Left cardiac atrium (tissue), 4 donors: ENCODE measurements at regions not wholly inside any gene's neighbourhood (a gene's known extent, or its start where the extent isn't known, plus 50 kb on each side); places are given as distances from the start of the nearest gene placed in this dataset.

Experiments used
- ATAC-seq, 2 donors: fragments of 200-7000 bp; cut with Tn5 transposase; one replicate each; pipeline ENCODE4 v1.9.1; 2020; ENCODE audit warnings: mild to moderate bottlenecking in 2 of 2, moderate library complexity in 2 of 2
- DNase-seq: peaks from one replicate; pipeline ENCODE4 v3.0.0-alpha.2; 2020
- intact Hi-C, 2 donors: fragments of 100-400 bp; cut with DNase I; formaldehyde crosslinking; loops; one replicate each; pipeline versions ENCODE4 v1.14.1 to v1.15.1; 2022 to 2023
- donor health status: DM: no; HTN: yes; CAD: no.
- donor health status: DM: no; HTN: yes; CAD: no; lungs with severe emphysema.
- donor health status: DM: yes; HTN: yes; CAD: no.
- donor health status: Dilated cardiomyopathy.

DNA sequence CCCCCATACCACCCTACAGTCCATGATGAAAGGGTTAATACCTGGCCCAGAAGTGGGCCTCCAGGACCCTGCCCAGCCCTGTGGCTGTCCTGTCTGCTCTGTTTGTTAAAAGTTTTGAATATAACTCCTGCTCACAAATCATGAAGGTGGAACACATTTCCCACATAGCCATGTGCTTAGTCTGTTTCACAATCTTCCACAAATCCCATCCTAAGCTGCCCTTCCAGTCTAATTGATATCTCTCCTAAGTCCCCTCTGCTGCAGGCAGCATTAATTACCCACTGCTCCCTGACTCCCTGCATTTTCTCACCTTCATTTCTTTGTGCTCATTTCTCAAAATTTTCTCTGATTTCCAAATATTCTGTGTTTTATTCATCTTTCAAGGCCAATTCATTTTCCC is 142.6 kb downstream of the AASDH start:
- DNase-seq (no peak), ATAC-seq (no peak)
- intact Hi-C loops = no loop called here

- no peak for ATAC-seq
- intact Hi-C loops = no loop called here
- DNase-seq = no peak
These were observed 144.2 kb downstream of the AASDH start for GRCh38 chr4:56243107-56243506.

- DNase-seq (no peak), ATAC-seq (no peak)
- intact Hi-C loops = no loop called here
These were observed 145.8 kb downstream of the AASDH start for GRCh38 chr4:56241500-56241899.

DNA sequence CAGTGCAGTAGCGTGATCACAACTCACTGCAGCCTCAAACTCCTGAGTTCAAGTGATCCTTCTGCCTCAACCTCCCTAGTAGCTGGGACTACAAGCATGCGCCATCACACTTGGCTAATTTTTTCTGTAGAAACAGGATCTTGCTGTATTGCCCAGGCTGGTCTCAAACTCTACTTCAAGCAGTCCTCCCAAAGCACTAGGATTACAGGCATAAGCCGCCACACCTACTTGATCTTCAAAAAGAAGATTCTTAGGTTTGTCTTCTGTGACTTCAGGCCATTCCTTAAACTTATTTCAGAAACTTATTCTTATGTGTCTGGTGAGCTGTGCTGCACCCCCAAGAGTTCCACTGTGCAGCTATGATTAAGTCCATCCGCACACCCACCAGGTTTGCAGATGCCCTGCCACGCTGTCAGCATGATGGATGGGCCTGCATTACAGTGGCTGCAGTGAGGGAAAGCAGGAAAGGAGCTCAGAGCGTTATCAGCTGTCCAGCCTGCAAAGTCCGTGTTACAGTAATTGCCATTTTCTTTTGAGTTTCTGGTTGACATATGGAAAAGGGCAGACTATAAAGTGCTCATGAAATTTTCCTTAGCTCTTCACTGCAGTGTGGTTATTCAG is 146.6 kb downstream of the AASDH start:
- no peak for DNase-seq
- no peak for ATAC-seq
- intact Hi-C loops = no loop called here

DNA sequence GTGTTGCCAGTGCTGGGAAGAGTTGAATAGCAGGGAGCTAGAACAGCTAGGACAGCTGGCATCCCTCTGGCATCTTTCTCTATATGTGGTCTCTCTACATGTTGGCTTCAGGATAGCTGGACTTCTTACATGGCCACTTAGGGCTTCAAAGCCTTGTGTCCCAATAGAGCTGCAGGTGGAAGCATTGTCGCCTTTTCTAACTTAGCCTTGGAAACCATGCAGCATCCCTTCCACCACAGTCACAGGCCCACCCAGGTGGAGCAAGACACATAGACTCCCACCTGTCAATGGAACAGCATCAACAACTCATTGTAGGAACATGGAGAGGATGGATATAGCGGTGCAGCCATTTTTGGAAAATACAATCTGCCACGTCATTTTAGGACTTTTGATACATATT is 149.0 kb downstream of the AASDH start:
- ATAC-seq = no peak
- intact Hi-C loops = no loop called here
- DNase-seq = no peak

DNA sequence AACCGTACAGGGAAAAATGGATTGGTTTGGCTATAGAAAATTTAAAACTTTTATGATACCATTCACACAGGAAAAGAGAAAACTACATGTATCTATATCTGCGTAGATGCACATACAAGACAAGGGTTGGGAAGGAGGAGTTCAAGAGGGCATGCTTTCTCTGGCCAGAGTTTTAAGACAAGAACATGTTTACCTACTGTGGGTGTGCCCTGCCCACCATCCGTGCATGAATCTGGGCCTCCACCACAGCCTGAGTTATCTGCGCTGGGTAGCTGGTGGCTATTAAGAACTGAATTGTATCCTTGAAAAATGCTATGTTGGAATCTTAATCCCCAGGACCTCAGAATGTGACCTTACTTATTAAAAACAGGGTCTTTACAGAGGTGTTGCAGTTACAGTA is 151.6 kb downstream of the AASDH start:
- ATAC-seq (no peak), DNase-seq (no peak)
- intact Hi-C loops = no loop called here

GRCh38 chr4:56235011-56235410 is 152.3 kb downstream of the AASDH start:
- DNase-seq = no peak
- intact Hi-C loops = no loop called here
- no peak for ATAC-seq

DNA sequence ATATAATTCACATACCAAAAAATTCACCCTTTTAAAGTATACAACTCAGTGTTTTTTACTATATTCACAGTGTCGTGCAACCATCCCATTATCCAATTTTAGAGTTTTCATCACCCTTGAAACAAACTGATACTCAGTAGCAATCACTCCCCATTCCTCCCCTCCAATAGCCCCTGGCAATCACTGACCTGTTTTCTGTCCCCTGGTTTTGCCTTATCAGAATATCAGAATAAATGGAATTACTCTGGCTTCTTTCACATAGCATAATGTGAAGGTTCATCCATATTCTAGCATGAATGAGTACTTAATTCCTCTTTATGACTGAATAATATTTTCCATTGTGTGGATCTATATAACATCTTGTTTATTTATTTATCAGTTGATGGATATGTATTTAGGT is 153.2 kb downstream of the AASDH start:
- ATAC-seq (no peak), DNase-seq (no peak)
- intact Hi-C loops = no loop called here

DNA sequence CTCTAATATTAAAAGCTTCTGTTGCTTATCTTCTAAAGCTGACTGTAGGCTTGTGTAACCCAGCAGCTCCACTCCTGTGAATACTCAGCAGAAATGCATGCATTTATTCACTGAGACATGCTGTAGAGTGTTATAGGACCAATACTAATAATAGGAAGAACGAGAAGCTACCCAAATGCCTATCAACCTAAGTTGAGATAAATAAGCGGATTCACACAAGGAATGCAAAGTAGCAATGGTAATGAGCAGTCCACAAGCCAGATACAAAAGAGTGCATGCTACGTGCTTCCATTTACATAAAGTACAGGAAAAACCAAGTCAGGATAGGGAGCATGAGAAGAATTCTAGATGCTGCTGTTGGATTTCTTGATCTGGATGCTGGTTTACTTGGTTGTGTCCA is 155.9 kb downstream of the AASDH start:
- ATAC-seq (no peak), DNase-seq (no peak)
- intact Hi-C loops = no loop called here

DNA sequence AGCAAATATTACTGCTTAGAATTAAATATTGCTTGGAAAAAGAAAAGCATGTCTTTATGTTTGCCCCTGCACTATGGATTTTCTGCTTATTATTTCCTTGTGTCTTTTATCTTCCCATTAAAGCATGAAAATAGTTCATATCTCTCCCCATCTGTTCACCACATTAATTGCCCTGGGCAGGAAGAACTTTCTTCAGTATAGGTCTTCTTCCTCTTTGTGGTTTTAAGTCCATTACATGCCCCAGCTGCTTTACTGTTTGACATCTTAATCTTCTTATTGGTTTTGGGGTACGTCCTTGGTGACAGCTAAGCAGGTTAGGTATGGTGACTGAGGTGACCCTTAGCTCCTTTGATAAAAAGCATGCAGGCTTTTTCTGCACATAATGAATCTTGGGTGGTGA is 157.3 kb downstream of the AASDH start:
- DNase-seq = no peak
- intact Hi-C loops = no loop called here
- ATAC-seq = no peak

- ATAC-seq = no peak
- no peak for DNase-seq
- intact Hi-C loops = no loop called here
These were observed 159.9 kb downstream of the AASDH start for GRCh38 chr4:56227301-56227835.

GRCh38 chr4:56226579-56226978 is 160.7 kb downstream of the AASDH start:
- no peak for ATAC-seq
- intact Hi-C loops = no loop called here

GRCh38 chr4:56224641-56225040 is 162.7 kb downstream of the AASDH start:
- DNase-seq (no peak), ATAC-seq (no peak)
- intact Hi-C loops = no loop called here

More at GRCh38 chr4:56226579-56226978, 160.7 kb downstream of the AASDH start:
- DNase-seq = no peak

DNA sequence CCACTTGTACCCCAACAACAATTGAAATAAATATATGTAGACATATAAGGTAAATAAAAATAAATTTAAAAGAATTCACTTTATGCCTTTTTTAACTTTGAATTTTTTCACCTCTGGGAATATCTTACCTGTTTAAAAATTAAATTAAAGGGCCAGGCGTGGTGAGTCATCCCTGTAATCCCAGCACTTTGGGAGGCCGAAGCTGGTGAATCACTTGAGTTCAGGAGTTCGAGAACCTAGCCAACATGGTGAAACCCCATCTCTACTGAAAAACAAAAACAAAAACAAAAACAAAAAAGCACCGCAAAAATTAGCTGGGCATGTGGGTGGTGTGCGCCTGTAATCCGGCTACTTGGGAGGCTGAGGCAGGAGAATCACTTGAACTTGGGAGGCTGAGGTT is 164.8 kb downstream of the AASDH start:
- DNase-seq (no peak), ATAC-seq (no peak)
- intact Hi-C loops = no loop called here

DNA sequence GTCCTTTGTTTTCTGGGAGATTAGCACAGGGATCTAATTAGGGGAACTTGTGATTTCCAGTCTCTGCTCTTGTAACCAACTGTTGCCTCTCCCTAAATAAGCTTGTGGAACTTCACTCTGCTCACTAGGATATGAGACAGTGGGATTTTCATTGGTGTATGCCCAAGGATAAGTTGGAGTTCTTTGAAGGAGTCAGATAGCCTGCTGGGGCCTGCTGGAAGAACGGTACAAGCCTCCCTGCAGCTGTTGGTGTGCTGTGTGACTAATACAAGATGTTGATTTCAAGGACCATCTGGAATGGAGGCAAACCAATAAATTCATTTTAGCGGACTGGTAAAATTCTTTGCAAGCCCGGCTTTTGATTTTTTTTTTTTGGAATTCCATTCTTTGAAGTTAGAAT is 167.0 kb downstream of the AASDH start:
- DNase-seq = no peak
- intact Hi-C loops = no loop called here
- ATAC-seq = no peak

- intact Hi-C loops = no loop called here
- ATAC-seq (no peak), DNase-seq (no peak)
These were observed 167.8 kb downstream of the AASDH start for GRCh38 chr4:56219447-56219846.

- intact Hi-C loops = no loop called here
- DNase-seq (no peak), ATAC-seq (no peak)
These were observed 168.9 kb downstream of the AASDH start for GRCh38 chr4:56218230-56218895.

- intact Hi-C loops = no loop called here
- ATAC-seq (no peak), DNase-seq (no peak)
These were observed 169.9 kb downstream of the AASDH start for GRCh38 chr4:56217343-56217890.

DNA sequence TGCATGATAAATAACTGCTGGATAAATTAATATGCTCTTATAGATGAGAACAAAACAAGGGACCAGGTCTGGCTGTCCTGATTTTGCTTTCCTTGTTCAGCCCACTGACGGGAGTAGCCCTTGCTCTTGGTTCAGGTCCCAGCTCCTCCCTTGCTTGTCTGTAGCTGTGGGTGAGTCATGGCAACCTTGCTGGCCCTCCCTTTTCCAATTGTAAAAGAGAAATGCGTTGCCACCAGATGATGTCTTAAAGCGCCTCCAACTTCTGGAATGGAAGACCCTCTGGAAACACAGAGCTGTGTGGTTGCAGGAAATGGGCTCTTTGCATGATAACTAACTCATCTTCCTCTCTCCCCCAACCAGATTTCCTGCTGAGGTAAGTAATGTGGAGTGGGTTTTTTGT is 171.4 kb downstream of the AASDH start:
- DNase-seq (peak; percentile 51), ATAC-seq (peak in 1 of 2 donors; percentile 93)
- intact Hi-C loops = no loop called here

DNA sequence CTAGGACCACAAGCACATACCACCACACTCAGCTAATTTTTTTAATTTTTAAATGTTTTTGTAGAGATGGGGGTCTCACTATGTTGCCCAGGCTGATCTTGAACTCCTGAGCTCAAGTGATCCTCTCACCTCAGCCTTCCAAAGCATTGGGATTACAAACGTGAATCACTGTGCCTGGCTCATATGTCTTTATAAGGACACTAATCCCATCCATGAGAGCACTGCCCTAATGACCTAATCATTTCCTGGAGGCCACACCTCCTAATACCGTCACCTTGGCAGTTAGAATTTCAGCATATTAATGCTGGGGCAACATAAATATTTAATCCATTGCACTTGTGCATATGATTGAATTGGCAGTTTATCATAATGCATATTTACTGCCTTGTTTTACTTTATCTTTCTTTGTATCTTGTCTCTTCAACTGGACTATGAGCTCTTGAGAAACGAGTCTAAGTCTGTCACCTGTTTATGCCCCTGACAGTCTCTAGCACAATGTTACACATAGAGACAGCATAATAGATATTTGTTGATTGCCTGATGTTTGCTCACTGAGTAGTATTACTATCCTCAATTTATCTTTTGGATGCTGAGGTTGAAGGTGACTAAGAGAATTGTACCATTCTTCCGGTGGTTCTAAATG is 172.0 kb downstream of the AASDH start:
- intact Hi-C loops = no loop called here
- ATAC-seq (no peak), DNase-seq (no peak)
